22Rv1 (cell line): ENCODE measurements at regions not wholly inside any gene's neighbourhood (a gene's known extent, or its start where the extent isn't known, plus 50 kb on each side); places are given as distances from the start of the nearest gene placed in this dataset.
"Not testable (repeated sequence)": the region's sequence is repeated elsewhere in the genome, so short reads cannot be mapped to it uniquely, and the experiment has no call there.

Source experiments
- H3K27ac ChIP-seq: fragments of 450-650 bp; 2 replicates; pipeline ENCODE4 v1.5.1; 2017
- ZFX ChIP-seq: fragments of 450-650 bp; IDR thresholded peaks from 2 replicates; pipeline ENCODE4 v1.6.1; 2017; ENCODE audit warnings: antibody characterized with exemption, borderline replicate concordance
- TF ChIP-seq, protein P1 (sequence below): fragments of 450-650 bp; IDR thresholded peaks from 2 replicates; pipeline ENCODE4 v1.5.1; 2017; ENCODE audit warnings: mild to moderate bottlenecking

GRCh38 chr18:23321996-23322395, 131.1 kb upstream of the RIOK3 start:
- TF ChIP-seq, protein P1, sequence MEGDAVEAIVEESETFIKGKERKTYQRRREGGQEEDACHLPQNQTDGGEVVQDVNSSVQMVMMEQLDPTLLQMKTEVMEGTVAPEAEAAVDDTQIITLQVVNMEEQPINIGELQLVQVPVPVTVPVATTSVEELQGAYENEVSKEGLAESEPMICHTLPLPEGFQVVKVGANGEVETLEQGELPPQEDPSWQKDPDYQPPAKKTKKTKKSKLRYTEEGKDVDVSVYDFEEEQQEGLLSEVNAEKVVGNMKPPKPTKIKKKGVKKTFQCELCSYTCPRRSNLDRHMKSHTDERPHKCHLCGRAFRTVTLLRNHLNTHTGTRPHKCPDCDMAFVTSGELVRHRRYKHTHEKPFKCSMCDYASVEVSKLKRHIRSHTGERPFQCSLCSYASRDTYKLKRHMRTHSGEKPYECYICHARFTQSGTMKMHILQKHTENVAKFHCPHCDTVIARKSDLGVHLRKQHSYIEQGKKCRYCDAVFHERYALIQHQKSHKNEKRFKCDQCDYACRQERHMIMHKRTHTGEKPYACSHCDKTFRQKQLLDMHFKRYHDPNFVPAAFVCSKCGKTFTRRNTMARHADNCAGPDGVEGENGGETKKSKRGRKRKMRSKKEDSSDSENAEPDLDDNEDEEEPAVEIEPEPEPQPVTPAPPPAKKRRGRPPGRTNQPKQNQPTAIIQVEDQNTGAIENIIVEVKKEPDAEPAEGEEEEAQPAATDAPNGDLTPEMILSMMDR = no peak
- no peak for TF ChIP-seq ZFX
- H3K27ac ChIP-seq = no peak overlapping the region

- TF ChIP-seq ZFX = no peak
- TF ChIP-seq, protein P1 = no peak
- H3K27ac ChIP-seq = no peak overlapping the region
These were observed 128.9 kb upstream of the RIOK3 start for GRCh38 chr18:23324056-23324811.

GRCh38 chr18:23324861-23325260, 128.2 kb upstream of the RIOK3 start:
- TF ChIP-seq, protein P1 = no peak
- TF ChIP-seq ZFX = no peak
- H3K27ac ChIP-seq = no peak overlapping the region

DNA sequence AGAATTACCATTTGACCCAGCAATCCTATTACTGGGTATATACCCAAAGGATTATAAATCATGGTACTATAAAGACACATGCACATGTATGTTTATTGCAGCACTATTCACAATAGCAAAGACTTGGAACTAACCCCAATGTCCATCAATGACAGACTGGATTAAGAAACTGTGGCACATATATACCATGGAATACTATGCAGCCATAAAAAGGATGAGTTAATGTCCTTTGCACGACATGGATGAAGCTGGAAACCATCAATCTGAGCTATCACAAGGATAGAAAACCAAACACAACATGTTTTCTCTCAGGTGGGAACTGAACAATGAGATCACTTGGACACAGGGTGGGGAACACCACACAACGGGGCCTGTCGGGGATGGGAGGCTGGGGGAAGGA, 123.4 kb upstream of the RIOK3 start:
- not testable (repeated sequence) for H3K27ac ChIP-seq

DNA sequence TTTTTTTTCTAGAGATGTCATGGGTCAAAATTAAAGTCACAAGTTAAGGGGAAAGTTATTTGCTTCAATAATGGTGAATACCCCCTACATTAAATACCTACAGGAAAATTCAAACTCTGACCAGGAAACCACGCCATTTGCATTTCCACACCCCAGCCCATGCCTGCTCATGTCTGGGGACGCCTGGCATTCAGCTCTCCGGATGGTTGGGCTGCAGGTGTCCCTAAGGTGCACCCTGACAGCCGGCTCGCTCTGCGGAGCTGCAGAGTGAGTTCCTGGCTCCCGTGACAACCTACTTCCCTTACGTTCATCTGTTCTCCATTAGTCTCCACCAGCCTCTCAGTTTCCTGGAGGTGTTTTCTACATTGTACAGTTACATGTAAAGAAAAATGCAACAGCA, 122.7 kb upstream of the RIOK3 start:
- no peak for TF ChIP-seq ZFX
- TF ChIP-seq, protein P1 = no peak
- peak overlapping the region; percentile 50; the same call in 1 of the 2 replicates for H3K27ac ChIP-seq

DNA sequence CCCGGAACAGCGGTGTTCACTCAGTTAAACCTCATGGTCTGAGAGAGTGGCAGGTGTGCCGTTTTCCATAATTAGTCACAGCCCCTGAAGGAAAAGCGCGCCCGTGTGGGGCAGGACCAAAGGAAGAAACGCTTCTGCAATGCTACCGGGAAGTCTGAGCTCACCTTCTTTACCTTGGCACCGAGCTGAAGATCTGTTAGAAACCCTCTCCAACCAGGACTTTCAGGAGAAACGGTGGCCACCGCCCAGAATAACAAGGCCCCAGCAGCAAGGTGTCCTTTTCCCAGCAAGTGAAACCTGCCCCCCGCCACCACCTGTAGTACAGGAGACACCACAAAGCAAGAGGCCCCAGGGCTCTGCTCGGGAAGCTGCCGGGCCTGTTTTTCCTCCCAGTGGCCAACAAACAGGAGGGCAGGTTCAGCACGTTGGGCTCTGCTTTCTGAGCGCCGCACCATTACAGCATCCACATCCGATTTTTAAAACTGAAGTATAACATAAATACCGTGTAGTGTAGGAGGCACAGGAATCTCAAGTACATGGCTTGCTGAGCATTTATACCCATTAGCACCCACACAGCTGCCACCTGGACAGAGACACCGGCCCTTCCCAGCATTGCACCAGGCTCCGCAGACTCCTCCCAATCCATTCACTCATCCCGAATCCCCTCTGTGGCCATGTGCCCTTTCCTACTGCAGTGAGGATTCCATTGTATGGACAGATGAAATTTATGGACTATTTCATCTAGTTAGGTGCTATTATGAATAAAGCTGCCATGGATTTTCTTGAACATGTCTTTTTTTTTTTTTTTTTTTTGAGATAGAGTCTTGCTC, 121.8 kb upstream of the RIOK3 start:
- H3K27ac ChIP-seq = peak overlapping the region; percentile 50
- TF ChIP-seq, protein P1 = no peak
- no peak for TF ChIP-seq ZFX

- no peak overlapping the region for H3K27ac ChIP-seq
- TF ChIP-seq, protein P1 = no peak
- no peak for TF ChIP-seq ZFX
These were observed 120.7 kb upstream of the RIOK3 start for GRCh38 chr18:23332356-23332755.
